ENCODE measurements at regions not wholly inside any gene's neighbourhood (a gene's known extent, or its start where the extent isn't known, plus 50 kb on each side); places are given as distances from the start of the nearest gene placed in this dataset.

DNA sequence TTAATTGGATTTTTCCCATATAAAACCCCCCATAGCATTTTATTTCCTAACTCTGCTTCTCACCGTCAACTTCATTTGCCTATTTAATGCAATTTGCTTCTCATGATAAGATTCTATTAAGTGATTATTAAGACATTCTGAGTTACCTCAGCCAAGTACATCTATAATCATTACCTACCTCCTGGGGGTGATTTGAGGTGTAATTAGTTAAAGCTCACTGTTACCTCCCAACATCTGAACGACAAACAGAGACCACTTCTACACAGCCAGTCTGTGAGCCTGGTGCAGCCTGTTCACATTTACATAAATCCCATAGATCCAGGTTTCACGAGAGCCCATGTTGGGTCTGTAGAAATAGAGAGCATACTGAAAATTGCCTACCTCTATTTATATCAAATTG, 65.7 kb upstream of the SSX2IP start:
- TF ChIP-seq, protein P1, sequence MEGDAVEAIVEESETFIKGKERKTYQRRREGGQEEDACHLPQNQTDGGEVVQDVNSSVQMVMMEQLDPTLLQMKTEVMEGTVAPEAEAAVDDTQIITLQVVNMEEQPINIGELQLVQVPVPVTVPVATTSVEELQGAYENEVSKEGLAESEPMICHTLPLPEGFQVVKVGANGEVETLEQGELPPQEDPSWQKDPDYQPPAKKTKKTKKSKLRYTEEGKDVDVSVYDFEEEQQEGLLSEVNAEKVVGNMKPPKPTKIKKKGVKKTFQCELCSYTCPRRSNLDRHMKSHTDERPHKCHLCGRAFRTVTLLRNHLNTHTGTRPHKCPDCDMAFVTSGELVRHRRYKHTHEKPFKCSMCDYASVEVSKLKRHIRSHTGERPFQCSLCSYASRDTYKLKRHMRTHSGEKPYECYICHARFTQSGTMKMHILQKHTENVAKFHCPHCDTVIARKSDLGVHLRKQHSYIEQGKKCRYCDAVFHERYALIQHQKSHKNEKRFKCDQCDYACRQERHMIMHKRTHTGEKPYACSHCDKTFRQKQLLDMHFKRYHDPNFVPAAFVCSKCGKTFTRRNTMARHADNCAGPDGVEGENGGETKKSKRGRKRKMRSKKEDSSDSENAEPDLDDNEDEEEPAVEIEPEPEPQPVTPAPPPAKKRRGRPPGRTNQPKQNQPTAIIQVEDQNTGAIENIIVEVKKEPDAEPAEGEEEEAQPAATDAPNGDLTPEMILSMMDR (IDR thresholded peaks at IDR 0.05; ENCODE audit: low read depth, low read length): no peak
- no peak for TF ChIP-seq EZH2phosphoT487 (IDR thresholded peaks at IDR 0.05; ENCODE audit: low read depth)

All from OCI-LY3 (cell line).